ENCODE measurements at regions not wholly inside any gene's neighbourhood (a gene's known extent, or its start where the extent isn't known, plus 50 kb on each side); places are given as distances from the start of the nearest gene placed in this dataset.

DNA sequence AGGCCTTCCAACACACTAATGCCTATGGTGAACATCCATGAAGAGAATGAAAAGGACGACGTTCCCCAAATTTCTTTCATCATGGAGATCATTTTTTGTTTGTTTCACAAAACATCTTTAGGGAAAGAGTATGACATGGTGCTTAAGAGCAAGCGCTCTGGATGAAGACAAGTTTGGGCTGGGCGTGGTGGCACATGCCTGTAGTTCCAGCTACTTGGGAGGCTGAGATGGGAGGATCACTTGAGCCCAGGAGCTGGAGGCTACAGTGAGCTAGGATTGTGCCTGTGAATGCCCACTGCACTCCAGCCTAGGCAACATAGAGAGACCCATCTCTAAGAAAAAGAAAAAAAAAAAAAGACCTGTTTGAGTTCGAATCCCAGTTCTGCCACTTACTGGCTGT lies 253.1 kb downstream of the PTPRU start:
- TF ChIP-seq, protein P1, sequence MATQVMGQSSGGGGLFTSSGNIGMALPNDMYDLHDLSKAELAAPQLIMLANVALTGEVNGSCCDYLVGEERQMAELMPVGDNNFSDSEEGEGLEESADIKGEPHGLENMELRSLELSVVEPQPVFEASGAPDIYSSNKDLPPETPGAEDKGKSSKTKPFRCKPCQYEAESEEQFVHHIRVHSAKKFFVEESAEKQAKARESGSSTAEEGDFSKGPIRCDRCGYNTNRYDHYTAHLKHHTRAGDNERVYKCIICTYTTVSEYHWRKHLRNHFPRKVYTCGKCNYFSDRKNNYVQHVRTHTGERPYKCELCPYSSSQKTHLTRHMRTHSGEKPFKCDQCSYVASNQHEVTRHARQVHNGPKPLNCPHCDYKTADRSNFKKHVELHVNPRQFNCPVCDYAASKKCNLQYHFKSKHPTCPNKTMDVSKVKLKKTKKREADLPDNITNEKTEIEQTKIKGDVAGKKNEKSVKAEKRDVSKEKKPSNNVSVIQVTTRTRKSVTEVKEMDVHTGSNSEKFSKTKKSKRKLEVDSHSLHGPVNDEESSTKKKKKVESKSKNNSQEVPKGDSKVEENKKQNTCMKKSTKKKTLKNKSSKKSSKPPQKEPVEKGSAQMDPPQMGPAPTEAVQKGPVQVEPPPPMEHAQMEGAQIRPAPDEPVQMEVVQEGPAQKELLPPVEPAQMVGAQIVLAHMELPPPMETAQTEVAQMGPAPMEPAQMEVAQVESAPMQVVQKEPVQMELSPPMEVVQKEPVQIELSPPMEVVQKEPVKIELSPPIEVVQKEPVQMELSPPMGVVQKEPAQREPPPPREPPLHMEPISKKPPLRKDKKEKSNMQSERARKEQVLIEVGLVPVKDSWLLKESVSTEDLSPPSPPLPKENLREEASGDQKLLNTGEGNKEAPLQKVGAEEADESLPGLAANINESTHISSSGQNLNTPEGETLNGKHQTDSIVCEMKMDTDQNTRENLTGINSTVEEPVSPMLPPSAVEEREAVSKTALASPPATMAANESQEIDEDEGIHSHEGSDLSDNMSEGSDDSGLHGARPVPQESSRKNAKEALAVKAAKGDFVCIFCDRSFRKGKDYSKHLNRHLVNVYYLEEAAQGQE (IDR thresholded peaks at IDR 0.05; ENCODE audit: insufficient read depth in 1 of 2, low read depth in 2 of 2, low read length in 2 of 2), result no peak
- TF ChIP-seq TAF1 (IDR thresholded peaks at IDR 0.05; ENCODE audit: borderline replicate concordance, insufficient read depth, low read length), result no peak
- TF ChIP-seq POLR2AphosphoS5 (IDR thresholded peaks at IDR 0.05; ENCODE audit: low read depth, low read length), result no peak
- no peak for TF ChIP-seq SIN3A (IDR thresholded peaks at IDR 0.05; ENCODE audit: borderline replicate concordance, insufficient read depth, low read length)

All from PFSK-1 (cell line).